WERI-Rb-1 (cell line): ENCODE measurements at regions not wholly inside any gene's neighbourhood (a gene's known extent, or its start where the extent isn't known, plus 50 kb on each side); places are given as distances from the start of the nearest gene placed in this dataset.

ENCODE experiments used
- DNase-seq: peaks from one replicate; pipeline ENCODE4 v3.0.0-alpha.2; 2020
- H3K27ac ChIP-seq: fragments of 250-450 bp; sonication (Bioruptor Pico); 2 replicates; pipeline ENCODE4 v1.5.1; 2020; ENCODE audit warnings: mild to moderate bottlenecking, moderate library complexity
- H3K27me3 ChIP-seq: fragments of 250-450 bp; sonication (Bioruptor Pico); 2 replicates; pipeline ENCODE4 v1.5.1; 2021; ENCODE audit warnings: mild to moderate bottlenecking, low read depth, moderate library complexity; ENCODE audit not compliant: insufficient read depth, severe bottlenecking
- H3K36me3 ChIP-seq: fragments of 250-450 bp; sonication (Bioruptor Pico); 2 replicates; pipeline ENCODE4 v1.5.1; 2020; ENCODE audit warnings: mild to moderate bottlenecking, moderate library complexity
- H3K4me3 ChIP-seq: 2 replicates; pipeline ENCODE4 v1.5.1; 2011; ENCODE audit warnings: low read depth, mild to moderate bottlenecking, control low read depth, low read length
- H3K9me3 ChIP-seq: fragments of 250-450 bp; sonication (Bioruptor Pico); 2 replicates; pipeline ENCODE4 v1.5.1; 2021; ENCODE audit warnings: mild to moderate bottlenecking, moderate library complexity; ENCODE audit not compliant: severe bottlenecking
- TF ChIP-seq, protein P1 (sequence below): IDR thresholded peaks from 2 replicates; pipeline ENCODE4 v1.5.1; 2011; ENCODE audit warnings: low read depth, mild to moderate bottlenecking, control low read depth, inconsistent platforms, low read length

DNA sequence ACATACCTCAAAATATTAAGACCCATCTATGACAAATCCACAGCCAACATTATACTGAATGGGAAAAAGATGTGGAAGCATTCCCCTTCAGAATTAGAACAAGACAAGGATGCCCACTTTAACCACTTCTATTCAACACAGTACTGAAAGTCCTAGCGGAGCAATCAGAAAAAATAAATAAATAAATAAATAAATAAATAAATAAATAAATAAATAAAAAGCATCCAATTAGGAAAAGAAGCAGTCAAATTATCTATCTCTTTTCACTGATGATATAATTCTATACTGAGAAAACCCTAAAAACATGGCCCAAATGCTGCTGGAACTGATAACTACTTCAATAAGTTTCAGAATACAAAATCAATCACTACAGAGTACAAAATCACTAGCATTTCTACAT lies 67.5 kb downstream of the PRR32 start:
- Histone ChIP-seq H3K36me3 (no peaks in the 10 kb centered on the region), H3K27me3 (peaks cover 5% of the 10 kb centered on the region), H3K27ac (no peak overlapping the region), H3K4me3 (no peak overlapping the region), H3K9me3 (no peaks in the 10 kb centered on the region)
- no peak for DNase-seq
- TF ChIP-seq, protein P1, sequence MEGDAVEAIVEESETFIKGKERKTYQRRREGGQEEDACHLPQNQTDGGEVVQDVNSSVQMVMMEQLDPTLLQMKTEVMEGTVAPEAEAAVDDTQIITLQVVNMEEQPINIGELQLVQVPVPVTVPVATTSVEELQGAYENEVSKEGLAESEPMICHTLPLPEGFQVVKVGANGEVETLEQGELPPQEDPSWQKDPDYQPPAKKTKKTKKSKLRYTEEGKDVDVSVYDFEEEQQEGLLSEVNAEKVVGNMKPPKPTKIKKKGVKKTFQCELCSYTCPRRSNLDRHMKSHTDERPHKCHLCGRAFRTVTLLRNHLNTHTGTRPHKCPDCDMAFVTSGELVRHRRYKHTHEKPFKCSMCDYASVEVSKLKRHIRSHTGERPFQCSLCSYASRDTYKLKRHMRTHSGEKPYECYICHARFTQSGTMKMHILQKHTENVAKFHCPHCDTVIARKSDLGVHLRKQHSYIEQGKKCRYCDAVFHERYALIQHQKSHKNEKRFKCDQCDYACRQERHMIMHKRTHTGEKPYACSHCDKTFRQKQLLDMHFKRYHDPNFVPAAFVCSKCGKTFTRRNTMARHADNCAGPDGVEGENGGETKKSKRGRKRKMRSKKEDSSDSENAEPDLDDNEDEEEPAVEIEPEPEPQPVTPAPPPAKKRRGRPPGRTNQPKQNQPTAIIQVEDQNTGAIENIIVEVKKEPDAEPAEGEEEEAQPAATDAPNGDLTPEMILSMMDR: no peak

GRCh38 chrX:126900937-126901336 lies 81.4 kb downstream of the PRR32 start:
- Histone ChIP-seq H3K27ac (no peak overlapping the region), H3K9me3 (no peaks in the 10 kb centered on the region), H3K36me3 (no peaks in the 10 kb centered on the region), H3K4me3 (no peak overlapping the region), H3K27me3 (peaks cover 12% of the 10 kb centered on the region)
- DNase-seq: no peak
- TF ChIP-seq, protein P1: no peak

GRCh38 chrX:126929071-126929470 lies 109.5 kb downstream of the PRR32 start:
- H3K27ac ChIP-seq: no peak overlapping the region
- no peak for DNase-seq
- no peaks in the 10 kb centered on the region for H3K9me3 ChIP-seq
- H3K27me3 ChIP-seq: peaks cover 24% of the 10 kb centered on the region
- TF ChIP-seq, protein P1: no peak
- H3K36me3 ChIP-seq: no peaks in the 10 kb centered on the region
- no peak overlapping the region for H3K4me3 ChIP-seq

DNA sequence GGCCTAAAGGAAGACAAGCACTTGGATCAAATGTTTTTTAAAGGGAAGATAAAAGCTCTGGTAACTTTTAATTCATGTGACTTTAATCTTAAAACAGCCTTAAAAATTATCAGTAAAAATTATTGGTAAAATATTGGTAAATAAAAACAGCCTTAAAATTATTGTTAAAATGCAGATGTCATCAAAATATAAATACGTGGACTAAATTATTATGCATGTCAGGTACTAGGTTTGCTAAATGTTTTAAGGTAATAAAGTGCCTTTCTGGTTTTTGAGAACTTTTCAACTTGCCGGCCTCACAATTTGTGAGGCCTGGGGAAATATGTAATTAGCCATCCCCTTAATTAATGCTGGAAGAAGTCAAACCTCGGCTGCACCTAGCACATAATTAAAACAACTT lies 147.7 kb downstream of the PRR32 start:
- no peak for DNase-seq
- no peaks in the 10 kb centered on the region for H3K9me3 ChIP-seq
- TF ChIP-seq, protein P1: no peak
- no peak overlapping the region for H3K4me3 ChIP-seq
- no peak overlapping the region for H3K27ac ChIP-seq
- H3K27me3 ChIP-seq: peaks cover 12% of the 10 kb centered on the region
- no peaks in the 10 kb centered on the region for H3K36me3 ChIP-seq

DNA sequence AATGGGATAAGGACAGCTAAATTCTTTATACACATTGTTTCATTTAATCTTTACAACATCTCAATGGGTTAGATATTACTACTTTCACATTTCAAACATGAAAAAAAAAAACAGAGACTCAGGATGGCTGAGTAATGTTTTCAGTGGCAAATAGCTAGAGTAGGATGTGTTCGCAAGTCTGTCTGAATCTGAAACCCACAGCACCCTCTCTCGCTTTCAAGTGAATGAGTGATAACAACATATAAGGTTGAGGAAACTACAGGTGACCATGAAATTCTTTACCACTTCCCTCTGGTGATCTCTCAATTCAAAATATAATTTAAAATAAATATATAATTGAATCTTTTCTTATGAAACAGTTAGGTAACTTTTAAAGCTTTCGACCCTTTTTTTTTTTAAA lies 162.6 kb downstream of the PRR32 start:
- DNase-seq: no peak
- TF ChIP-seq, protein P1: no peak
- Histone ChIP-seq H3K27me3 (peaks cover 25% of the 10 kb centered on the region), H3K4me3 (no peak overlapping the region), H3K36me3 (no peaks in the 10 kb centered on the region), H3K27ac (no peak overlapping the region), H3K9me3 (no peaks in the 10 kb centered on the region)

- Histone ChIP-seq H3K36me3 (no peaks in the 10 kb centered on the region), H3K4me3 (no peak overlapping the region), H3K27ac (no peak overlapping the region), H3K9me3 (no peaks in the 10 kb centered on the region), H3K27me3 (peaks cover 25% of the 10 kb centered on the region)
- no peak for DNase-seq
- TF ChIP-seq, protein P1: no peak
Observed at GRCh38 chrX:126985027-126985426, 165.5 kb downstream of the PRR32 start.
